AG09319 (cell line): ENCODE measurements at regions not wholly inside any gene's neighbourhood (a gene's known extent, or its start where the extent isn't known, plus 50 kb on each side); places are given as distances from the start of the nearest gene placed in this dataset.

ENCODE experiments used
- DNase-seq: peaks from one replicate; pipeline ENCODE4 v3.0.0-alpha.2; 2010; ENCODE audit warnings: low read depth; ENCODE audit errors: extremely low read depth
- CTCF ChIP-seq: IDR thresholded peaks from 2 replicates; pipeline ENCODE4 v1.5.1; 2011; ENCODE audit warnings: low read depth, mild to moderate bottlenecking, inconsistent platforms, low read length, moderate library complexity

GRCh38 chr19:13583114-13583513 lies 76.8 kb upstream of the CACNA1A start:
- no peak for DNase-seq
- no peak for TF ChIP-seq CTCF

DNA sequence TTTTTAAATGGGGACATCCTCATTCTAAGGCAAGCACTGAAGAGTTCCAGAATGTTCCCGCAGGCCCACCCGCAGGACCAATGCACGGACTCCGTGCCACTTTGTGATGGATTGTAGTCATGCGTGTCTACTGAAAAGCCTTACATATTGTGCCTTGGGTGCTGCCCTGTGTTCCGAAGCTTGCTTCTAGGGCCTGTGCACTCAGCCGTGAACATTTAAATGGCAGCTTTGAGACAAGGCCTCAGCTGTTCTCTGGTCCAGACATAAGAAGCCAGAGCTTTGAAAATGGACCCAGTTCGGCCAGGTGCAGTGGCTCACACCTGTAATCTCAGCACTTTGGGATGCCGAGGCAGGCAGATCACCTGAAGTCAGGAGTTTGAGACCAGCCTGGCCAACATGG lies 75.3 kb upstream of the CACNA1A start:
- DNase-seq: no peak
- TF ChIP-seq CTCF: no peak

- DNase-seq: no peak
- TF ChIP-seq CTCF: no peak; the same call in 1 of the 2 replicates
Observed at GRCh38 chr19:13579388-13580060, 73.2 kb upstream of the CACNA1A start.

- no peak for DNase-seq
- TF ChIP-seq CTCF: no peak
Observed at GRCh38 chr19:13576726-13577125, 70.4 kb upstream of the CACNA1A start.

DNA sequence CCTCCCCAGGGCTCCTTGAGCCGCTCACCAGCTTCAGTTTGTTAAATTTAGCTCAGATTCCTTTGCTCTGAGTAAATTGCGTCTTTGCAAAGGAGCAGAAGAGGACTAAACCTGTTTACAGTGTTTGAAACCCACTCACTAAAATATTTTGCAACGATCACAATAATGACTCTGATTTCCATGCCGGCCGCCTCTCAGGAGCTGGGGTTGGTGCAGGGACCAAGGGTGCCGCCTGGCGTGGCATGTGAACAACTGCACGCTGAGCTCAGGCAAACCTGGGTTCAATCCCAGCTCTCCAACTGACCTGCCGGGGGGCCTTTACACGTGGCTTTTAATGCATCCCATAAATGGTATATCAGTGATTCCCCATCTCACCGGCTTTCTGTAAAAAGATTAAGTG lies 68.7 kb upstream of the CACNA1A start:
- peak; percentile 48 for TF ChIP-seq CTCF
- no peak for DNase-seq

DNA sequence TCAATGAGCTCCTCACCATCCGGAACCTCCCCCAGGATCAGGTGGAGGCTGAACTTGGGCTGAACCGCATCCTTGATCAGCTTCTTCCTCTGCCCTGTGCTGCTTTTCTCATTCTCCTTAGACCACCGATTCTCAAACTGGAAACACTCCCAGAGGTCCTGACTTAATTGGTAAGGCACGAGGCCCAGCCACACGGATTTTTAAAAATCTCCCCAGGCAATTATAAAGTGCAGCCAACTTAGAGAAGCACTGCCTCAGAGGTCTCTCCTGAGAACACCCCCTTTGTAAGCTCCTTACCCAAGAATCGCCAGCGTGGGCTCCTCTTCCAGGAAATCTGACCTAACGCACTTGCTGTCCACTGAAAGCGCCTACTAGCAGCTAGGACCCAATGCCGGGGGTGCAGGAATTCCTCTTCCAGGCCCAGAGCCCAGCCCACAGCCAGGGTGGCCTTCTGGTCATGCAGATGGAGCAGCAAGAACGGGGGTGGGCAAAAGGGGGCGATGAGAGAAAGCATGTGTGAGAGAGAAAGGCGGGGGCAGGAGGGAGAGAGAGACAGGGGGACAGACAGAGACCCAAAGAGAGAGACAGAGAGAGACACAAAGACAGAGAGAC lies 66.9 kb upstream of the CACNA1A start:
- no peak for TF ChIP-seq CTCF
- DNase-seq: no peak

- TF ChIP-seq CTCF: no peak
- DNase-seq: no peak
Observed at GRCh38 chr19:13561461-13561860, 55.2 kb upstream of the CACNA1A start.
